ENCODE measurements at regions not wholly inside any gene's neighbourhood (a gene's known extent, or its start where the extent isn't known, plus 50 kb on each side); places are given as distances from the start of the nearest gene placed in this dataset.

DNA sequence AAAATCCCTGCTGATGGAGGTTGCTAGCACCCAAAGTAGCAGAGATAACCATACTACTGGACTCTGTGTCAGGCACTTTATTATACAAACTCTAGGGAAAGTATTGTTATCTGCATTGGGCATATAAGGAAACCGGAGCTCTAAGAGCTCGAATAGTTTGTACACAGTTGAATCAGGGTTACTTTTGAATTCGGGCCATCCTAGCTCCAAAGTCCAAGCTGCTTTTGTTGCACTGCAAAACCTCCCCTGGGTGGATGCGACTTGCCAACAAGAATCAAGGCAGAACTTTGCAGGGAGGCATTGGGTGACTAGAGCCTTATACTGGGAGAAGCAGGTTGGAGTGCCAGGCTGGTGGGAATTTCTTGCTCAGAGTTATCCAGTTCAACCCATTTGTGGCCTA, 435.1 kb downstream of the SPATA31D1 start:
- TF ChIP-seq SMC3 (conservative IDR thresholded peaks at IDR 0.05; ENCODE audit: poor library complexity) (no peak), POLR2AphosphoS5 (IDR thresholded peaks at IDR 0.05) (no peak), RAD21 (conservative IDR thresholded peaks at IDR 0.05) (no peak), MXI1 (conservative IDR thresholded peaks at IDR 0.05; ENCODE audit: poor library complexity, severe bottlenecking) (no peak), TAF1 (IDR thresholded peaks at IDR 0.05; ENCODE audit: low read depth) (no peak), EZH2 (IDR thresholded peaks at IDR 0.05; ENCODE audit: borderline replicate concordance, insufficient read depth, low read length, poor library complexity, severe bottlenecking) (no peak), EP300 (conservative IDR thresholded peaks at IDR 0.05; ENCODE audit: poor library complexity, severe bottlenecking) (no peak), CTCF (IDR thresholded peaks at IDR 0.05; ENCODE audit: poor library complexity, severe bottlenecking) (no peak)
- TF ChIP-seq, protein P1, sequence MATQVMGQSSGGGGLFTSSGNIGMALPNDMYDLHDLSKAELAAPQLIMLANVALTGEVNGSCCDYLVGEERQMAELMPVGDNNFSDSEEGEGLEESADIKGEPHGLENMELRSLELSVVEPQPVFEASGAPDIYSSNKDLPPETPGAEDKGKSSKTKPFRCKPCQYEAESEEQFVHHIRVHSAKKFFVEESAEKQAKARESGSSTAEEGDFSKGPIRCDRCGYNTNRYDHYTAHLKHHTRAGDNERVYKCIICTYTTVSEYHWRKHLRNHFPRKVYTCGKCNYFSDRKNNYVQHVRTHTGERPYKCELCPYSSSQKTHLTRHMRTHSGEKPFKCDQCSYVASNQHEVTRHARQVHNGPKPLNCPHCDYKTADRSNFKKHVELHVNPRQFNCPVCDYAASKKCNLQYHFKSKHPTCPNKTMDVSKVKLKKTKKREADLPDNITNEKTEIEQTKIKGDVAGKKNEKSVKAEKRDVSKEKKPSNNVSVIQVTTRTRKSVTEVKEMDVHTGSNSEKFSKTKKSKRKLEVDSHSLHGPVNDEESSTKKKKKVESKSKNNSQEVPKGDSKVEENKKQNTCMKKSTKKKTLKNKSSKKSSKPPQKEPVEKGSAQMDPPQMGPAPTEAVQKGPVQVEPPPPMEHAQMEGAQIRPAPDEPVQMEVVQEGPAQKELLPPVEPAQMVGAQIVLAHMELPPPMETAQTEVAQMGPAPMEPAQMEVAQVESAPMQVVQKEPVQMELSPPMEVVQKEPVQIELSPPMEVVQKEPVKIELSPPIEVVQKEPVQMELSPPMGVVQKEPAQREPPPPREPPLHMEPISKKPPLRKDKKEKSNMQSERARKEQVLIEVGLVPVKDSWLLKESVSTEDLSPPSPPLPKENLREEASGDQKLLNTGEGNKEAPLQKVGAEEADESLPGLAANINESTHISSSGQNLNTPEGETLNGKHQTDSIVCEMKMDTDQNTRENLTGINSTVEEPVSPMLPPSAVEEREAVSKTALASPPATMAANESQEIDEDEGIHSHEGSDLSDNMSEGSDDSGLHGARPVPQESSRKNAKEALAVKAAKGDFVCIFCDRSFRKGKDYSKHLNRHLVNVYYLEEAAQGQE (IDR thresholded peaks at IDR 0.05; ENCODE audit: borderline replicate concordance), result no peak
- H3K79me2 ChIP-seq (replicated peaks; ENCODE audit: insufficient read depth, low read length), result no peaks in the 10 kb centered on the region
- H3K9ac ChIP-seq (ENCODE audit: low read length), result no peak overlapping the region
- no peak overlapping the region for H3K27ac ChIP-seq (ENCODE audit: low read length)
- no peak overlapping the region for H3K4me2 ChIP-seq (ENCODE audit: low read length)
- no peaks in the 10 kb centered on the region for H3K27me3 ChIP-seq (ENCODE audit: insufficient read depth, low read depth, low read length)
- no peaks in the 10 kb centered on the region for H3K9me3 ChIP-seq (ENCODE audit: low read length)
- H2AFZ ChIP-seq (ENCODE audit: low read depth, low read length), result no peak overlapping the region
- no peaks in the 10 kb centered on the region for H3K9me2 ChIP-seq (ENCODE audit: insufficient read depth, low read length)
- no peaks in the 10 kb centered on the region for H3K36me3 ChIP-seq (ENCODE audit: insufficient read depth, low read length)
- no peaks in the 10 kb centered on the region for H4K20me1 ChIP-seq (ENCODE audit: insufficient read depth)
- no peaks in the 10 kb centered on the region for H3F3A ChIP-seq (ENCODE audit: insufficient read depth, low read length, poor library complexity, severe bottlenecking)
- no peak overlapping the region for H3K4me3 ChIP-seq (ENCODE audit: low read length)

- Histone ChIP-seq H3K27me3 (ENCODE audit: insufficient read depth, low read depth, low read length) (no peaks in the 10 kb centered on the region), H3K79me2 (replicated peaks; ENCODE audit: insufficient read depth, low read length) (no peaks in the 10 kb centered on the region), H3K36me3 (ENCODE audit: insufficient read depth, low read length) (no peaks in the 10 kb centered on the region), H3K27ac (ENCODE audit: low read length) (no peak overlapping the region), H3K9ac (ENCODE audit: low read length) (no peak overlapping the region), H3K4me3 (ENCODE audit: low read length) (no peak overlapping the region), H2AFZ (ENCODE audit: low read depth, low read length) (no peak overlapping the region), H3K9me3 (ENCODE audit: low read length) (no peaks in the 10 kb centered on the region), H3F3A (ENCODE audit: insufficient read depth, low read length, poor library complexity, severe bottlenecking) (no peaks in the 10 kb centered on the region), H3K4me2 (ENCODE audit: low read length) (no peak overlapping the region), H3K9me2 (ENCODE audit: insufficient read depth, low read length) (no peaks in the 10 kb centered on the region), H4K20me1 (ENCODE audit: insufficient read depth) (no peaks in the 10 kb centered on the region)
- TF ChIP-seq POLR2AphosphoS5 (IDR thresholded peaks at IDR 0.05) (no peak), SMC3 (conservative IDR thresholded peaks at IDR 0.05; ENCODE audit: poor library complexity) (no peak), EP300 (conservative IDR thresholded peaks at IDR 0.05; ENCODE audit: poor library complexity, severe bottlenecking) (no peak), TAF1 (IDR thresholded peaks at IDR 0.05; ENCODE audit: low read depth) (no peak)
- TF ChIP-seq, protein P1 (IDR thresholded peaks at IDR 0.05; ENCODE audit: borderline replicate concordance), result no peak
These were observed 436.1 kb downstream of the SPATA31D1 start for GRCh38 chr9:82424599-82425120.
